Chondrocyte (in vitro differentiated cells): ENCODE measurements at regions not wholly inside any gene's neighbourhood (a gene's known extent, or its start where the extent isn't known, plus 50 kb on each side); places are given as distances from the start of the nearest gene placed in this dataset.

Experiments used
- DNase-seq: peaks from one replicate; pipeline ENCODE4 v3.0.0; 2021; ENCODE audit warnings: mixed read lengths, low spot score
- H3K27ac Mint-ChIP-seq: one replicate; pipeline ENCODE4 v1.8.0; 2021; ENCODE audit warnings: mild to moderate bottlenecking, moderate library complexity, mixed read lengths; ENCODE audit not compliant: unreplicated experiment
- H3K27me3 Mint-ChIP-seq: 2 replicates; pipeline ENCODE4 v1.8.0; 2021; ENCODE audit warnings: low read depth, mixed read lengths
- H3K36me3 Mint-ChIP-seq: 2 replicates; pipeline ENCODE4 v1.8.0; 2021; ENCODE audit warnings: low read depth, mixed read lengths
- H3K4me1 Mint-ChIP-seq: 2 replicates; pipeline ENCODE4 v1.8.0; 2021; ENCODE audit warnings: low read depth, mild to moderate bottlenecking, mixed read lengths
- H3K4me3 Mint-ChIP-seq: one replicate; pipeline ENCODE4 v1.8.0; 2021; ENCODE audit warnings: mild to moderate bottlenecking, moderate library complexity, mixed read lengths; ENCODE audit not compliant: unreplicated experiment
- H3K9me3 Mint-ChIP-seq: 2 replicates; pipeline ENCODE4 v1.8.0; 2021; ENCODE audit warnings: low read depth, mixed read lengths
- CTCF ChIP-seq: fragments of 200-600 bp; sonication (generic); IDR thresholded peaks from 2 replicates; pipeline ENCODE4 v1.5.0; 2021; ENCODE audit warnings: antibody characterized with exemption, mild to moderate bottlenecking, moderate library complexity

DNA sequence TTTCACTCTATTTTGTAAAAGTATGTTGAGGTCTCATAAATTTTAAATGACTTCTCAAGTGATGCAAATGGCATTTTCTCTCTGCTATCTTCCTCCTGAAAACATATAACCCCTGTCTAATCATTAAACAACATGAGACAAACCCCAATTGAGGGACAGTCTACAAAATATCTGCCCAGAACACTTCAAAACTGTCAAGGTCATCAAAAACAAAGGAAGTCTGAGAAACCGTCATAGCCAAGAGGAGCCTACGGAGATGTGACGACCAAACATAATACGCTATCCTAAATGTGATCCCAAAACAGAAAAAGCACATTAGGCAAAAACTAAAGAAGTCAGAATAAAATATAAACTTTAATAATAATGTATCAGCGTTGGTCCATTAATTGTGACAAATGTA is 282.3 kb upstream of the SEMA3C start:
- no peak overlapping the region for H3K4me3 Mint-ChIP-seq
- no peak for DNase-seq
- no peak overlapping the region for H3K27ac Mint-ChIP-seq
- no peaks in the 10 kb centered on the region for H3K27me3 Mint-ChIP-seq
- H3K4me1 Mint-ChIP-seq: no peaks in the 10 kb centered on the region
- TF ChIP-seq CTCF: no peak
- H3K36me3 Mint-ChIP-seq: no peaks in the 10 kb centered on the region
- H3K9me3 Mint-ChIP-seq: no peaks in the 10 kb centered on the region

DNA sequence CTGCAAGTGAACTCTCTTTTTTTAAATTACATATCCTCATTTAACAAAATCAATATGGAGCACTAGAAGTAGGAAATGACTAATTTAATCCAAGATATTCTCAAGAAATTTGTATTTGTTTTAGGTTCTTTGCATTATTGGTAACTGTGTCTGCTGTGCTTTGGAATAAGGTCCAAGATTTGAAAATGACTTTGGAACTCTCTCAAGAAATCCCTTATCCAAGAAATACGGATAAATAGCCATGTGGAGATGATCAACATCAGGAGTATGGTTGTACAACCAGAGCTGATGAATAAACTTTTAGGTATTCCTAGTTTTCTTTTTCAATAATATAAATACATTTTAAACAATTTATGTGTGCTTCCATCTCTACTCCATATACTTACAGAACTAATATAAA is 279.9 kb upstream of the SEMA3C start:
- H3K36me3 Mint-ChIP-seq: no peaks in the 10 kb centered on the region
- no peak overlapping the region for H3K4me3 Mint-ChIP-seq
- H3K27ac Mint-ChIP-seq: no peak overlapping the region
- H3K9me3 Mint-ChIP-seq: no peaks in the 10 kb centered on the region
- no peak for TF ChIP-seq CTCF
- DNase-seq: no peak
- no peaks in the 10 kb centered on the region for H3K27me3 Mint-ChIP-seq
- no peaks in the 10 kb centered on the region for H3K4me1 Mint-ChIP-seq

- H3K4me1 Mint-ChIP-seq: no peaks in the 10 kb centered on the region
- H3K9me3 Mint-ChIP-seq: no peaks in the 10 kb centered on the region
- H3K27ac Mint-ChIP-seq: no peak overlapping the region
- no peaks in the 10 kb centered on the region for H3K36me3 Mint-ChIP-seq
- no peak for TF ChIP-seq CTCF
- no peak overlapping the region for H3K4me3 Mint-ChIP-seq
- H3K27me3 Mint-ChIP-seq: no peaks in the 10 kb centered on the region
- no peak for DNase-seq
Measured at GRCh38 chr7:81197266-81197665, 278.4 kb upstream of the SEMA3C start.

DNA sequence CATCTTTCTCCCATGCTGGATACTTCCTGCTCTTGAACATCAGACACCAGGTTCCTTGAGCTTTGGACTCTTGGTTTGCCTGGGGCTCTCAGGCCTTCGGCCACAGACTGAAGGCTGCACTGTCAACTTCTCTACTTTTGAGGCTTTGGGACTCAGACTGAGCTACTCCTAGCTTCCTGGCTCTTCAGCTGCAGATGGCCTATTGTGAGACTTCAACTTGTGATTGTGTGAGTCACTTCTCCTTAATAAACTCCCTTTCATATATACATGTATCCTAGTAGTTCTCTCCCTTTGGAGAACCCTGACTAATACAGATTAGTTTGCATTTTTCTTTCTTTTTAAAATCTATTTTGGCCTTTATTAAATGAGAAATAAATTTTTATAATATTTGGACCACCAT is 276.2 kb upstream of the SEMA3C start:
- no peaks in the 10 kb centered on the region for H3K27me3 Mint-ChIP-seq
- no peak for DNase-seq
- H3K4me1 Mint-ChIP-seq: peaks cover 13% of the 10 kb centered on the region
- H3K27ac Mint-ChIP-seq: no peak overlapping the region
- H3K36me3 Mint-ChIP-seq: no peaks in the 10 kb centered on the region
- no peak for TF ChIP-seq CTCF
- no peaks in the 10 kb centered on the region for H3K9me3 Mint-ChIP-seq
- no peak overlapping the region for H3K4me3 Mint-ChIP-seq

GRCh38 chr7:81190997-81191768 is 272.3 kb upstream of the SEMA3C start:
- TF ChIP-seq CTCF: no peak
- Mint-ChIP-seq H3K36me3 (no peaks in the 10 kb centered on the region), H3K4me1 (peaks cover 25% of the 10 kb centered on the region), H3K27me3 (no peaks in the 10 kb centered on the region), H3K9me3 (no peaks in the 10 kb centered on the region), H3K27ac (peak overlapping the region; percentile 67), H3K4me3 (no peak overlapping the region)
- DNase-seq: no peak
